ENCODE measurements at regions not wholly inside any gene's neighbourhood (a gene's known extent, or its start where the extent isn't known, plus 50 kb on each side); places are given as distances from the start of the nearest gene placed in this dataset.

GRCh38 chr20:24842274-24842917, 106.7 kb upstream of the CST7 start:
- Histone ChIP-seq H3K9me3 (replicated peaks in 1 of 2; ENCODE audit: control insufficient read depth in 1 of 2, insufficient read depth in 1 of 2, low read length in 2 of 2) (no peaks in the 10 kb centered on the region), H3K4me1 (ENCODE audit: control insufficient read depth in 1 of 2, insufficient read depth in 2 of 2, low read length in 2 of 2) (peaks cover 0 to 5% of the 10 kb centered on the region in 2 donors), H3K36me3 (replicated peaks in 1 of 2; ENCODE audit: control insufficient read depth in 1 of 2, insufficient read depth in 2 of 2, low read length in 2 of 2) (no peaks in the 10 kb centered on the region), H3K4me3 (replicated peaks in 1 of 3; ENCODE audit: low read depth in 2 of 3, low read length in 3 of 3) (no peak overlapping the region), H2AFZ (ENCODE audit: insufficient read depth, low read depth, low read length, poor library complexity, severe bottlenecking) (no peak overlapping the region), H3K27me3 (ENCODE audit: control insufficient read depth in 2 of 2, insufficient read depth in 2 of 2, low read length in 2 of 2) (no peaks in the 10 kb centered on the region), H4K20me1 (ENCODE audit: insufficient read depth, low read length) (no peaks in the 10 kb centered on the region), H3K4me2 (replicated peaks; ENCODE audit: extremely low read depth, low read length, poor library complexity, severe bottlenecking) (no peak overlapping the region), H3K27ac (ENCODE audit: low read depth in 1 of 2, low read length in 2 of 2) (no peak overlapping the region), H3K79me2 (ENCODE audit: insufficient read depth, low read length) (no peaks in the 10 kb centered on the region), H3K9ac (ENCODE audit: insufficient read depth, low read length, poor library complexity, severe bottlenecking) (no peak overlapping the region)
- Mint-ChIP-seq H3K9me3 (peaks cover 0 to 6% (median 3%) of the 10 kb centered on the region in 7 donors), H3K4me3 (peak overlapping the region in 1 of 2 donors; percentile 43), H3K36me3 (no peaks in the 10 kb centered on the region), H3K4me1 (peaks cover 14% of the 10 kb centered on the region), H3K27me3 (ENCODE audit: low read depth in 3 of 3) (peaks cover 0 to 8% (median 0%) of the 10 kb centered on the region in 3 donors), H3K27ac (no peak overlapping the region)
- WGBS (ENCODE audit: insufficient coverage): 85% methylated on average over 6 of the region's 12 CpGs
- intact Hi-C loops (cut with micrococcal nuclease): no loop called here
- TF ChIP-seq CTCF (IDR thresholded peaks at IDR 0.05): no peak
- no peak for DNase-seq

GRCh38 chr20:24842918-24843715, 106.0 kb upstream of the CST7 start:
- H3K27ac Mint-ChIP-seq: no peak overlapping the region
- peaks cover 14% of the 10 kb centered on the region for H3K4me1 Mint-ChIP-seq
- Histone ChIP-seq H4K20me1 (ENCODE audit: insufficient read depth, low read length) (no peaks in the 10 kb centered on the region), H3K4me1 (ENCODE audit: control insufficient read depth in 1 of 2, insufficient read depth in 2 of 2, low read length in 2 of 2) (peaks cover 0 to 5% of the 10 kb centered on the region in 2 donors), H3K9me3 (replicated peaks in 1 of 2; ENCODE audit: control insufficient read depth in 1 of 2, insufficient read depth in 1 of 2, low read length in 2 of 2) (no peaks in the 10 kb centered on the region), H3K4me3 (replicated peaks in 1 of 3; ENCODE audit: low read depth in 2 of 3, low read length in 3 of 3) (no peak overlapping the region), H3K79me2 (ENCODE audit: insufficient read depth, low read length) (no peaks in the 10 kb centered on the region), H2AFZ (ENCODE audit: insufficient read depth, low read depth, low read length, poor library complexity, severe bottlenecking) (no peak overlapping the region), H3K27me3 (ENCODE audit: control insufficient read depth in 2 of 2, insufficient read depth in 2 of 2, low read length in 2 of 2) (no peaks in the 10 kb centered on the region), H3K27ac (ENCODE audit: low read depth in 1 of 2, low read length in 2 of 2) (no peak overlapping the region), H3K36me3 (replicated peaks in 1 of 2; ENCODE audit: control insufficient read depth in 1 of 2, insufficient read depth in 2 of 2, low read length in 2 of 2) (no peaks in the 10 kb centered on the region), H3K9ac (ENCODE audit: insufficient read depth, low read length, poor library complexity, severe bottlenecking) (no peak overlapping the region), H3K4me2 (replicated peaks; ENCODE audit: extremely low read depth, low read length, poor library complexity, severe bottlenecking) (no peak overlapping the region)
- DNase-seq: peak in 2 of 3 donors; percentile 10 to 25
- H3K4me3 Mint-ChIP-seq: peak overlapping the region in 1 of 2 donors; percentile 43
- TF ChIP-seq CTCF (IDR thresholded peaks at IDR 0.05): no peak
- H3K27me3 Mint-ChIP-seq (ENCODE audit: low read depth in 3 of 3): peaks cover 0 to 8% (median 0%) of the 10 kb centered on the region in 3 donors
- no peaks in the 10 kb centered on the region for H3K36me3 Mint-ChIP-seq
- peaks cover under 1 to 9% (median 7%) of the 10 kb centered on the region in 7 donors for H3K9me3 Mint-ChIP-seq
- WGBS (ENCODE audit: insufficient coverage): 0% methylated on average over 1 of the region's 7 CpGs
- intact Hi-C loops (cut with micrococcal nuclease): no loop called here

Measured in CD14-positive monocyte (primary cell).